ENCODE measurements at regions not wholly inside any gene's neighbourhood (a gene's known extent, or its start where the extent isn't known, plus 50 kb on each side); places are given as distances from the start of the nearest gene placed in this dataset.

GRCh38 chr5:56301069-56301468, 67.9 kb upstream of the ANKRD55 start:
- Histone ChIP-seq H3K79me2 (ENCODE audit: insufficient read depth, low read length) (no peaks in the 10 kb centered on the region), H4K91ac (ENCODE audit: insufficient read length, low read depth, low read length) (no peak overlapping the region), H3K4ac (ENCODE audit: low read depth, low read length) (no peak overlapping the region), H3K23me2 (ENCODE audit: insufficient read length, low read depth, low read length, poor library complexity, severe bottlenecking) (no peaks in the 10 kb centered on the region), H3T11ph (ENCODE audit: low read length) (no peak overlapping the region), H3K18ac (ENCODE audit: insufficient read length, low read depth, low read length) (no peak overlapping the region), H4K8ac (replicated peaks; ENCODE audit: insufficient read length, low read depth, low read length) (no peak overlapping the region), H3K27ac (ENCODE audit: insufficient read length, low read depth, low read length) (no peak overlapping the region), H2BK12ac (ENCODE audit: insufficient read length, low read depth, low read length) (no peak overlapping the region), H3K14ac (ENCODE audit: insufficient read depth, low read length) (no peak overlapping the region), H3K9me3 (ENCODE audit: control insufficient read depth, low read depth, low read length) (no peaks in the 10 kb centered on the region), H3K4me1 (ENCODE audit: insufficient read depth, low read length) (no peaks in the 10 kb centered on the region), H2BK15ac (ENCODE audit: low read depth, low read length) (no peak overlapping the region), H3K56ac (ENCODE audit: insufficient read length, low read depth, low read length) (no peak overlapping the region), H4K20me1 (ENCODE audit: control insufficient read depth, insufficient read depth, insufficient read length) (no peaks in the 10 kb centered on the region), H3K79me1 (ENCODE audit: insufficient read depth, low read depth, low read length, poor library complexity, severe bottlenecking) (no peaks in the 10 kb centered on the region), H2BK20ac (ENCODE audit: low read depth, low read length, poor library complexity, severe bottlenecking) (no peak overlapping the region), H3K23ac (ENCODE audit: insufficient read length, low read depth, low read length) (no peak overlapping the region), H3K4me2 (ENCODE audit: insufficient read depth, insufficient read length, low read length) (no peak overlapping the region), H2AK5ac (ENCODE audit: insufficient read length, low read length) (no peak overlapping the region), H2BK5ac (ENCODE audit: insufficient read length, low read length) (no peak overlapping the region), H3K27me3 (ENCODE audit: insufficient read depth, low read length) (no peaks in the 10 kb centered on the region; the same call in 1 of the 2 replicates), H2AFZ (ENCODE audit: low read length) (no peak overlapping the region), H4K5ac (ENCODE audit: insufficient read length, low read depth, low read length) (no peak overlapping the region), H3K9ac (ENCODE audit: extremely low read depth, insufficient read length, low read length) (no peak overlapping the region), H2BK120ac (ENCODE audit: low read depth, low read length, poor library complexity, severe bottlenecking) (no peak overlapping the region)
- H3K9me3 Mint-ChIP-seq, result peaks cover 8% of the 10 kb centered on the region in 2 experiments; a peak in 3 of 5 replicates
- TF ChIP-seq CTCF (conservative IDR thresholded peaks at IDR 0.05), result no peak
- no peak overlapping the region for H3K27ac Mint-ChIP-seq
- no peak for DNase-seq
- H3K27me3 Mint-ChIP-seq (ENCODE audit: low read depth), result no peaks in the 10 kb centered on the region
- no peak overlapping the region for H3K4me3 Mint-ChIP-seq
- no CpG with 5 or more reads among the region's 2 CpGs for WGBS (ENCODE audit: extremely low coverage, insufficient read length, low lambda C conversion rate)
- H3K36me3 Mint-ChIP-seq (ENCODE audit: insufficient read depth in 1 of 3, low read depth in 3 of 3), result peaks cover 0 to 2% (median 0%) of the 10 kb centered on the region in 3 experiments; a peak in 5 of 7 replicates
- H3K4me1 Mint-ChIP-seq, result no peaks in the 10 kb centered on the region

Data from H9 (cell line).